ENCODE measurements at regions not wholly inside any gene's neighbourhood (a gene's known extent, or its start where the extent isn't known, plus 50 kb on each side); places are given as distances from the start of the nearest gene placed in this dataset.

DNA sequence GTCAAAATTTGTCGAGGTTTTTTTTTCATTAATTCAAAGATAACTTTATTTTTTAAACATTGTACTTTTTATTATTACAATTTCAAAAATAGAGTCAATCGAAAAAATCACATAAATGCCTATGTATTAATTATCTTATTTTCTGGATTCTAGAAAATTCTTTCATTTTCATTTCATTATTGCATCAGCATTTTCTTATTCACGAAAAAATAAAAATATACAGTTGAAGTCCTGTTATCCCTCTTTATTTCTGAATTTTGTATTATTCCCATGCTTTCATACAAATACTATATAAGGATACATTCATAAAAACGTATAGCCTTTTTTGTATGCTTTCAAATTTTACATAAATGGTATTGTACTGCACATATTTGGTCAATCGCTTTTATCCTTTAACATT is 681.0 kb upstream of the USP24 start:
- H3K27me3 ChIP-seq (replicated peaks in 1 of 2; ENCODE audit: control insufficient read depth in 2 of 2, insufficient read depth in 2 of 2, low read length in 1 of 2), result no peaks in the 10 kb centered on the region
- 8% methylated on average over 5 of the region's 5 CpGs for WGBS (ENCODE audit: insufficient coverage, insufficient replicate concordance, low lambda C conversion rate, missing lambda C conversion rate)
- in situ Hi-C loops (cut with MboI) (loop anchor here (10.0 kb wide), 1 partner anchor 611 kb away; no protein-coding TSS in a partner anchor), intact Hi-C loops (cut with micrococcal nuclease; ENCODE audit: unreplicated experiment) (loop anchor here (10.0 kb wide), 1 partner anchor 689 kb away; no protein-coding TSS in a partner anchor)
- no TSS peak for BruUV-seq (replicated peaks)
- POLR2A ChIA-PET, result no interaction called here
- SMC1A ChIA-PET (ENCODE audit: uncharacterized antibody, unreplicated experiment), result no interaction called here
- CTCF ChIA-PET, result no interaction called here
- H3K27ac ChIP-seq (ENCODE audit: control insufficient read depth, insufficient read depth), result no peak overlapping the region
- H3K4me3 ChIP-seq, result no peak overlapping the region
- H3K79me2 ChIP-seq (ENCODE audit: control insufficient read depth, insufficient read depth, low read length), result no peaks in the 10 kb centered on the region
- H3K4me1 ChIP-seq (ENCODE audit: control insufficient read depth, insufficient read depth, low read length), result no peaks in the 10 kb centered on the region
- no peak overlapping the region for H3K9ac ChIP-seq (ENCODE audit: control insufficient read depth, insufficient read depth, low read length)
- no peak overlapping the region for H2AFZ ChIP-seq (ENCODE audit: control insufficient read depth, low read depth, low read length)
- no peak overlapping the region for H3K4me2 ChIP-seq (ENCODE audit: control insufficient read depth, insufficient read depth)
- H3K9me3 ChIP-seq (replicated peaks; ENCODE audit: control insufficient read depth, insufficient read depth, low read length), result no peaks in the 10 kb centered on the region
- H4K20me1 ChIP-seq (ENCODE audit: control insufficient read depth, insufficient read depth), result no peaks in the 10 kb centered on the region
- DNase-seq (ENCODE audit: low read depth, low spot score), result no peak
- TF ChIP-seq POLR2A (IDR thresholded peaks at IDR 0.05; ENCODE audit: low read depth, low read length), result no peak
- TF ChIP-seq SUPT20H (IDR thresholded peaks at IDR 0.05; ENCODE audit: borderline replicate concordance, control insufficient read depth, low read depth, low read length), result no peak
- TF ChIP-seq KAT2A (conservative IDR thresholded peaks at IDR 0.05; ENCODE audit: control insufficient read depth, low read depth, low read length), result no peak
- no peak for TF ChIP-seq MTA3 (IDR thresholded peaks at IDR 0.05; ENCODE audit: borderline replicate concordance, low read length)
- no peak for TF ChIP-seq EZH2 (IDR thresholded peaks at IDR 0.05; ENCODE audit: borderline replicate concordance, control insufficient read depth, low read depth, low read length)
- no peak for TF ChIP-seq IRF4 (IDR thresholded peaks at IDR 0.05; ENCODE audit: low read depth, low read length)
- RAD21 ChIA-PET (ENCODE audit: unreplicated experiment), result no interaction called here
- FAIRE-seq, result no peak
- ATAC-seq, result no peak
- H3K36me3 ChIP-seq (ENCODE audit: control insufficient read depth in 2 of 2, insufficient read depth in 2 of 2, low read length in 1 of 2), result no peaks in the 10 kb centered on the region

DNA sequence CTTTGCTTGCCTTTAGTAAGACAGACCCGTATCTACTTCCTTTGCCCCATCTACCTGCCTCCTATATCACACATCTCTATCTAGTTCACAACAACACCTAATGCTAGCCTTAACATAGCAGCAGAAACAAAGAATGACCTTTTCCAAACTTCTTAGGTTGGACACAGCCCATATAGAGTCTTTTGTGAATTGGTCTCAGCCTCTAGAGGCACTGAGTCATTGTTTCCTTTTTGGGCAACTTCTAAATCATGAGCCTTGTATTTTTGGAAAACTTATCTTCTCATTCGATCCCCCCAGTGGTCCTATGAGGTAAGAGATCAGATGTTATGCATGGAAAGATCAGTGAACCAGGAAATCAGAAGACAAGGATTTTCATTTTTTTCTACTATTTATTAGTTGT is 679.4 kb upstream of the USP24 start:
- no peak for FAIRE-seq
- no peaks in the 10 kb centered on the region for H4K20me1 ChIP-seq (ENCODE audit: control insufficient read depth, insufficient read depth)
- CTCF ChIA-PET, result interaction anchor here (0.9 to 1.9 kb wide), 6 partner anchors 9 to 416 kb away, joined by 4 to 5 read pairs (median 4); no protein-coding TSS in a partner anchor
- no peaks in the 10 kb centered on the region for H3K9me3 ChIP-seq (replicated peaks; ENCODE audit: control insufficient read depth, insufficient read depth, low read length)
- intact Hi-C loops (cut with micrococcal nuclease; ENCODE audit: unreplicated experiment), result loop anchor here (5.0 to 10.0 kb wide), 2 partner anchors 612 to 690 kb away; no protein-coding TSS in a partner anchor
- no peak overlapping the region for H3K4me2 ChIP-seq (ENCODE audit: control insufficient read depth, insufficient read depth)
- no peaks in the 10 kb centered on the region for H3K36me3 ChIP-seq (ENCODE audit: control insufficient read depth in 2 of 2, insufficient read depth in 2 of 2, low read length in 1 of 2)
- H3K4me3 ChIP-seq, result no peak overlapping the region
- in situ Hi-C loops (cut with MboI), result loop anchor here (10.0 kb wide), 1 partner anchor 610 kb away; no protein-coding TSS in a partner anchor
- SMC1A ChIA-PET (ENCODE audit: uncharacterized antibody, unreplicated experiment), result interaction anchor here (0.5 to 2.0 kb wide), 3 partner anchors 26 to 322 kb away, joined by 3 to 6 read pairs (median 4); no protein-coding TSS in a partner anchor
- H3K9ac ChIP-seq (ENCODE audit: control insufficient read depth, insufficient read depth, low read length), result no peak overlapping the region
- POLR2A ChIA-PET, result no interaction called here
- DNase-seq (ENCODE audit: low read depth, low spot score), result no peak
- WGBS (ENCODE audit: insufficient coverage, insufficient replicate concordance, low lambda C conversion rate, missing lambda C conversion rate), result 29% methylated on average over 2 of the region's 2 CpGs
- TF ChIP-seq RB1 (IDR thresholded peaks at IDR 0.05; ENCODE audit: borderline replicate concordance) (no peak), CREB1 (IDR thresholded peaks at IDR 0.05; ENCODE audit: low read depth) (no peak), ESRRA (IDR thresholded peaks at IDR 0.05; ENCODE audit: low read length) (no peak), JUND (IDR thresholded peaks at IDR 0.05; ENCODE audit: low read depth, low read length) (no peak), NR2C1 (IDR thresholded peaks at IDR 0.05) (no peak)
- no peaks in the 10 kb centered on the region for H3K4me1 ChIP-seq (ENCODE audit: control insufficient read depth, insufficient read depth, low read length)
- H3K27me3 ChIP-seq (replicated peaks in 1 of 2; ENCODE audit: control insufficient read depth in 2 of 2, insufficient read depth in 2 of 2, low read length in 1 of 2), result no peaks in the 10 kb centered on the region
- H3K79me2 ChIP-seq (ENCODE audit: control insufficient read depth, insufficient read depth, low read length), result no peaks in the 10 kb centered on the region
- H3K27ac ChIP-seq (ENCODE audit: control insufficient read depth, insufficient read depth), result no peak overlapping the region
- BruUV-seq (replicated peaks), result no TSS peak
- no peak for ATAC-seq
- RAD21 ChIA-PET (ENCODE audit: unreplicated experiment), result no interaction called here
- no peak overlapping the region for H2AFZ ChIP-seq (ENCODE audit: control insufficient read depth, low read depth, low read length)
